ENCODE measurements at regions not wholly inside any gene's neighbourhood (a gene's known extent, or its start where the extent isn't known, plus 50 kb on each side); places are given as distances from the start of the nearest gene placed in this dataset.

GRCh38 chr4:65063601-65064000 is 606.7 kb downstream of the EPHA5 start:
- H3K27ac ChIP-seq: no peak overlapping the region
- H3K36me3 ChIP-seq: peaks cover 0 to 3% of the 10 kb centered on the region in 2 donors
- H3K27me3 ChIP-seq: no peaks in the 10 kb centered on the region
- H3K4me1 ChIP-seq: no peaks in the 10 kb centered on the region
- intact Hi-C loops (cut with DNase I; ENCODE audit: low total_unique reads): no loop called here
- H3K9me3 ChIP-seq: no peaks in the 10 kb centered on the region
- no peak for DNase-seq
- TF ChIP-seq POLR2A (IDR thresholded peaks at IDR 0.05) (no peak), CTCF (IDR thresholded peaks at IDR 0.05) (no peak)
- H3K4me3 ChIP-seq: no peak overlapping the region

- Histone ChIP-seq H3K27me3 (no peaks in the 10 kb centered on the region), H3K4me1 (no peaks in the 10 kb centered on the region), H3K4me3 (no peak overlapping the region), H3K9me3 (no peaks in the 10 kb centered on the region), H3K36me3 (no peaks in the 10 kb centered on the region), H3K27ac (no peak overlapping the region)
- intact Hi-C loops (cut with DNase I; ENCODE audit: low total_unique reads): no loop called here
- DNase-seq: no peak
- TF ChIP-seq CTCF (IDR thresholded peaks at IDR 0.05): no peak
- TF ChIP-seq POLR2A (IDR thresholded peaks at IDR 0.05): no peak
Measured at GRCh38 chr4:65050786-65051185, 619.5 kb downstream of the EPHA5 start.

GRCh38 chr4:65046192-65047133 is 623.8 kb downstream of the EPHA5 start:
- DNase-seq: peak in 1 of 2 donors; percentile 16
- intact Hi-C loops (cut with DNase I; ENCODE audit: low total_unique reads): no loop called here
- TF ChIP-seq POLR2A (IDR thresholded peaks at IDR 0.05): no peak
- TF ChIP-seq CTCF (IDR thresholded peaks at IDR 0.05): no peak
- no peaks in the 10 kb centered on the region for H3K4me1 ChIP-seq
- H3K4me3 ChIP-seq: no peak overlapping the region
- no peaks in the 10 kb centered on the region for H3K36me3 ChIP-seq
- H3K27ac ChIP-seq: no peak overlapping the region
- H3K27me3 ChIP-seq: no peaks in the 10 kb centered on the region
- H3K9me3 ChIP-seq: no peaks in the 10 kb centered on the region

GRCh38 chr4:65033899-65034298 is 624.6 kb upstream of the TECRL start:
- no peak overlapping the region for H3K27ac ChIP-seq
- H3K4me1 ChIP-seq: no peaks in the 10 kb centered on the region
- no peak for DNase-seq
- no peak for TF ChIP-seq CTCF (IDR thresholded peaks at IDR 0.05)
- TF ChIP-seq POLR2A (IDR thresholded peaks at IDR 0.05): no peak
- H3K27me3 ChIP-seq: no peaks in the 10 kb centered on the region
- no peak overlapping the region for H3K4me3 ChIP-seq
- H3K36me3 ChIP-seq: no peaks in the 10 kb centered on the region
- intact Hi-C loops (cut with DNase I; ENCODE audit: low total_unique reads): no loop called here
- H3K9me3 ChIP-seq: no peaks in the 10 kb centered on the region

GRCh38 chr4:65028592-65028991 is 619.3 kb upstream of the TECRL start:
- intact Hi-C loops (cut with DNase I; ENCODE audit: low total_unique reads): no loop called here
- H3K36me3 ChIP-seq: no peaks in the 10 kb centered on the region
- no peaks in the 10 kb centered on the region for H3K9me3 ChIP-seq
- TF ChIP-seq POLR2A (IDR thresholded peaks at IDR 0.05): no peak
- no peak for TF ChIP-seq CTCF (IDR thresholded peaks at IDR 0.05)
- H3K4me1 ChIP-seq: no peaks in the 10 kb centered on the region
- no peak overlapping the region for H3K27ac ChIP-seq
- no peak for DNase-seq
- H3K4me3 ChIP-seq: no peak overlapping the region
- no peaks in the 10 kb centered on the region for H3K27me3 ChIP-seq

All from uterus (tissue), 3 donors.